K562 (cell line): ENCODE measurements at regions not wholly inside any gene's neighbourhood (a gene's known extent, or its start where the extent isn't known, plus 50 kb on each side); places are given as distances from the start of the nearest gene placed in this dataset.

Experiments used
- ATAC-seq: fragments of 200-7000 bp; cut with Tn5 transposase; 3 replicates; pipeline ENCODE4 v1.9.1; 2020; ENCODE audit warnings: moderate library complexity
- BruUV-seq: library from RNA; stranded (reverse); fragments of 400-500 nt; replicated peaks from 2 replicates; lab custom pipeline; 2021; lab: Mats Ljungman, UMichigan
- CTCF ChIA-PET: fragments of 300-600 bp; formaldehyde crosslinking; extraction: SDS; loops from one replicate; lab custom pipeline; 2021; ENCODE audit warnings: low intra/inter-chr PET ratio; lab: Yijun Ruan, JAX
- POLR2A ChIA-PET: fragments of 300-600, 350-650 bp; sonication (Branson Sonifier 250); formaldehyde crosslinking; extraction: SDS; loops from one replicate; lab custom pipeline; 2021; ENCODE audit warnings: antibody characterized with exemption, inconsistent platforms; lab: Yijun Ruan, JAX
- DNase-seq, 4 experiments: peaks; one replicate each; pipeline versions ENCODE4 v3.0.0 to v3.0.0-alpha.2; 2011 to 2018; ENCODE audit warnings: low spot score in 3 of 4, mixed read lengths in 3 of 4; ENCODE audit errors: extremely low read depth in 1 of 4
- FAIRE-seq: peaks from 2 replicates; lab custom pipeline; 2011; peaks lifted over from hg19 to GRCh38; lab: Jason Lieb, UNC
- H2AFZ ChIP-seq: 2 replicates; pipeline ENCODE4 v1.6.0; 2011; ENCODE audit warnings: low read depth, low read length, control low read depth, inconsistent platforms
- H3K27ac ChIP-seq: fragments of 200-600 bp; 3 replicates; pipeline ENCODE4 v1.8.0; 2011; ENCODE audit warnings: low read depth, mild to moderate bottlenecking, control low read depth, inconsistent platforms, low read length, moderate library complexity, mixed read lengths; ENCODE audit errors: extremely low read depth
- H3K27me3 ChIP-seq, 2 experiments: fragments of 300-600 bp in 1 of 2; 2 replicates in 1 of 2; 3 replicates in 1 of 2; pipeline versions ENCODE4 v1.6.0 to v1.8.0; 2011; ENCODE audit warnings: inconsistent platforms in 2 of 2, low read length in 2 of 2, mild to moderate bottlenecking in 1 of 2, mixed read lengths in 1 of 2, moderate library complexity in 1 of 2; ENCODE audit not compliant: control insufficient read depth in 2 of 2, insufficient read depth in 2 of 2
- H3K36me3 ChIP-seq: fragments of 300-600 bp; 3 replicates; pipeline ENCODE4 v1.8.0; 2011; ENCODE audit warnings: mild to moderate bottlenecking, low read length, inconsistent platforms; ENCODE audit not compliant: control insufficient read depth, insufficient read depth
- H3K4me1 ChIP-seq, 2 experiments: fragments of 200-600 bp in 1 of 2; replicated peaks in 1 of 2; 2 replicates in 1 of 2; 3 replicates in 1 of 2; pipeline versions ENCODE4 v1.5.1 to v1.8.0; 2011; ENCODE audit warnings: inconsistent platforms in 2 of 2, low read length in 2 of 2, mild to moderate bottlenecking in 1 of 2, mixed read lengths in 1 of 2, moderate library complexity in 1 of 2; ENCODE audit not compliant: control insufficient read depth in 2 of 2, insufficient read depth in 2 of 2
- H3K4me2 ChIP-seq: 2 replicates; pipeline ENCODE4 v1.6.1; 2011; ENCODE audit warnings: low read length, control low read depth, inconsistent platforms, mixed read lengths; ENCODE audit not compliant: insufficient read depth
- H3K4me3 ChIP-seq: fragments of 200-600 bp; sonication (generic), shearing (Covaris generic); 2 replicates; pipeline ENCODE4 v1.5.1; 2016; ENCODE audit warnings: control low read depth, inconsistent platforms
- H3K79me2 ChIP-seq: fragments of 200-600 bp; 3 replicates; pipeline ENCODE4 v1.8.0; 2011; ENCODE audit warnings: low read length, inconsistent platforms; ENCODE audit not compliant: control insufficient read depth, insufficient read depth
- H3K9ac ChIP-seq, 2 experiments: 2 replicates each; pipeline versions ENCODE4 v1.6.0 to v1.6.1; 2011; ENCODE audit warnings: low read depth in 2 of 2, low read length in 2 of 2, control low read depth in 1 of 2, inconsistent platforms in 1 of 2, mild to moderate bottlenecking in 1 of 2, mixed read lengths in 1 of 2; ENCODE audit not compliant: insufficient read depth in 1 of 2
- H3K9me1 ChIP-seq: one replicate; pipeline ENCODE4 v1.6.0; 2011; ENCODE audit warnings: inconsistent platforms, mild to moderate bottlenecking, low read length, moderate library complexity; ENCODE audit not compliant: control insufficient read depth, insufficient read depth
- H3K9me3 ChIP-seq: replicated peaks from 2 replicates; pipeline ENCODE4 v1.5.1; 2011; ENCODE audit warnings: low read depth, low read length, inconsistent platforms; ENCODE audit not compliant: control insufficient read depth, insufficient read depth
- H4K20me1 ChIP-seq: replicated peaks from 2 replicates; pipeline ENCODE4 v1.6.1; 2011; ENCODE audit warnings: low read length, inconsistent platforms, mixed read lengths; ENCODE audit not compliant: control insufficient read depth, insufficient read depth
- ATF7 ChIP-seq: fragments of 450-650 bp; IDR thresholded peaks from 2 replicates; pipeline ENCODE4 v1.7.1; 2014; ENCODE audit warnings: mild to moderate bottlenecking, moderate library complexity
- BACH1 ChIP-seq: fragments of 200-800 bp; sonication (Bioruptor generic); IDR thresholded peaks from 2 replicates; pipeline ENCODE4 v1.6.1; 2016; ENCODE audit warnings: missing genetic modification characterization, missing compliant biosample characterization
- CREB1 ChIP-seq, 2 experiments: sonication (generic) in 1 of 2; formaldehyde crosslinking in 1 of 2; IDR thresholded peaks; 2 replicates each; pipeline versions ENCODE4 v1.6.1 to v1.8.0; 2012 to 2022; ENCODE audit warnings: inconsistent platforms in 1 of 2, mild to moderate bottlenecking in 1 of 2, missing genetic modification reagents in 1 of 2, moderate library complexity in 1 of 2
- DACH1 ChIP-seq: fragments of 450-650 bp; IDR thresholded peaks from 2 replicates; pipeline ENCODE4 v1.6.1; 2018; ENCODE audit not compliant: partially characterized antibody
- FOXM1 ChIP-seq, 2 experiments: fragments of 450-650 bp in 1 of 2; sonication (generic) in 1 of 2; formaldehyde crosslinking in 1 of 2; IDR thresholded peaks; 2 replicates each; pipeline versions ENCODE4 v1.6.1 to v1.9.0; 2017 to 2022; ENCODE audit warnings: low read depth in 2 of 2, mild to moderate bottlenecking in 2 of 2, missing genetic modification reagents in 1 of 2, moderate library complexity in 1 of 2
- HOXB6 ChIP-seq: fragments of 250-450 bp; sonication (Bioruptor Pico); IDR thresholded peaks from 2 replicates; pipeline ENCODE4 v1.5.1; 2022; ENCODE audit warnings: mild to moderate bottlenecking, borderline replicate concordance
- KDM2B ChIP-seq: fragments of 250-450 bp; sonication (Bioruptor Pico); IDR thresholded peaks from 2 replicates; pipeline ENCODE4 v1.8.0; 2021; ENCODE audit warnings: mild to moderate bottlenecking, moderate library complexity
- POLR2H ChIP-seq: IDR thresholded peaks from 2 replicates; pipeline ENCODE4 v1.6.1; 2016; ENCODE audit warnings: missing genetic modification characterization, low read depth, mild to moderate bottlenecking, control low read depth, missing compliant biosample characterization, moderate library complexity
- SUPT5H ChIP-seq: fragments of 450-650 bp; IDR thresholded peaks from 2 replicates; pipeline ENCODE4 v1.6.1; 2016
- TBL1XR1 ChIP-seq, 2 experiments: IDR thresholded peaks; 2 replicates each; pipeline ENCODE4 v1.6.1; 2012; ENCODE audit warnings: improper control_type of control experiment in 2 of 2, low read length in 2 of 2, mild to moderate bottlenecking in 1 of 2
- TRIM28 ChIP-seq: fragments of 450-650 bp; IDR thresholded peaks from 2 replicates; pipeline ENCODE4 v1.6.1; 2017
- XRCC4 ChIP-seq: IDR thresholded peaks from one replicate; pipeline ENCODE4 v1.6.1; 2011; ENCODE audit not compliant: insufficient read depth, insufficient read length; ENCODE audit errors: extremely low read depth
- ZFP30 ChIP-seq: fragments of 250-450 bp; sonication (Bioruptor Pico); IDR thresholded peaks from 2 replicates; pipeline ENCODE4 v1.8.0; 2022; ENCODE audit warnings: moderate library complexity, mild to moderate bottlenecking, inconsistent platforms, borderline replicate concordance
- ZNF280A ChIP-seq: fragments of 450-650 bp; IDR thresholded peaks from 2 replicates; pipeline ENCODE4 v1.6.1; 2018; ENCODE audit warnings: mild to moderate bottlenecking, low read depth; ENCODE audit not compliant: partially characterized antibody
- ZNF398 ChIP-seq: fragments of 250-450 bp; sonication (Bioruptor Pico); IDR thresholded peaks from 2 replicates; pipeline ENCODE4 v1.8.0; 2021; ENCODE audit warnings: moderate library complexity, mild to moderate bottlenecking, inconsistent platforms
- ZNF707 ChIP-seq: fragments of 250-450 bp; sonication (Bioruptor Pico); conservative IDR thresholded peaks from 2 replicates; pipeline ENCODE4 v1.8.0; 2022; ENCODE audit warnings: inconsistent platforms, mild to moderate bottlenecking, moderate library complexity
- WGBS: fragments of 100-300 bp; shearing (Covaris generic); methylation state at CpG from one replicate; pipeline ENCODE4 v1.1.6; 2016; ENCODE audit warnings: low coverage, mixed read lengths; ENCODE audit not compliant: insufficient coverage; ENCODE audit errors: missing lambda C conversion rate; 5-methylcytosine and 5-hydroxymethylcytosine counted together
- in situ Hi-C: fragments of 300-500 bp; cut with MboI; formaldehyde crosslinking; loops from 4 replicates; pipeline ENCODE4 v1.15.0; 2018; ENCODE audit warnings: inconsistent platforms, mixed read lengths
- intact Hi-C: fragments of 100-400 bp; cut with micrococcal nuclease; formaldehyde crosslinking; loops from 2 replicates; pipeline ENCODE4 v1.14.2; 2022
- TF ChIP-seq, protein P1 (sequence below): fragments of 150-350 bp; conservative IDR thresholded peaks from 2 replicates; pipeline ENCODE4 v1.6.1; 2014; ENCODE audit warnings: low read length

GRCh38 chr12:90481748-90482147 lies 473.2 kb downstream of the CCER1 start:
- in situ Hi-C loops, result no loop called here
- H4K20me1 ChIP-seq, result no peaks in the 10 kb centered on the region
- H3K4me3 ChIP-seq, result no peak overlapping the region
- WGBS, result 8% methylated on average over 1 of the region's 1 CpG
- no peaks in the 10 kb centered on the region for H3K27me3 ChIP-seq
- H3K79me2 ChIP-seq, result no peaks in the 10 kb centered on the region
- no peak overlapping the region for H2AFZ ChIP-seq
- POLR2A ChIA-PET, result no interaction called here
- DNase-seq (no peak), ATAC-seq (no peak), FAIRE-seq (no peak)
- CTCF ChIA-PET, result no interaction called here
- no peaks in the 10 kb centered on the region for H3K9me3 ChIP-seq
- intact Hi-C loops, result no loop called here
- no peak overlapping the region for H3K9ac ChIP-seq
- BruUV-seq, result no TSS peak
- H3K36me3 ChIP-seq, result no peaks in the 10 kb centered on the region
- H3K9me1 ChIP-seq, result no peaks in the 10 kb centered on the region
- no peaks in the 10 kb centered on the region for H3K4me1 ChIP-seq
- no peak overlapping the region for H3K4me2 ChIP-seq
- H3K27ac ChIP-seq, result no peak overlapping the region
- no peak for TF ChIP-seq SUPT5H
- no peak for TF ChIP-seq CREB1 (IDR thresholded peaks at IDR 0.05)
- no peak for TF ChIP-seq CREB1 (CRISPR knock-in tag; IDR thresholded peaks at IDR 0.05)
- no peak for TF ChIP-seq BACH1 (tag)
- no peak for TF ChIP-seq ZFP30 (CRISPR knock-in tag)
- no peak for TF ChIP-seq FOXM1 (IDR thresholded peaks at IDR 0.05; ENCODE audit: low read depth)
- no peak for TF ChIP-seq FOXM1 (CRISPR knock-in tag; IDR thresholded peaks at IDR 0.05; ENCODE audit: low read depth)
- no peak for TF ChIP-seq DACH1
- TF ChIP-seq KDM2B (CRISPR knock-in tag), result no peak
- TF ChIP-seq XRCC4, result no peak
- no peak for TF ChIP-seq TRIM28
- TF ChIP-seq POLR2H (tag), result no peak
- TF ChIP-seq, protein P1, sequence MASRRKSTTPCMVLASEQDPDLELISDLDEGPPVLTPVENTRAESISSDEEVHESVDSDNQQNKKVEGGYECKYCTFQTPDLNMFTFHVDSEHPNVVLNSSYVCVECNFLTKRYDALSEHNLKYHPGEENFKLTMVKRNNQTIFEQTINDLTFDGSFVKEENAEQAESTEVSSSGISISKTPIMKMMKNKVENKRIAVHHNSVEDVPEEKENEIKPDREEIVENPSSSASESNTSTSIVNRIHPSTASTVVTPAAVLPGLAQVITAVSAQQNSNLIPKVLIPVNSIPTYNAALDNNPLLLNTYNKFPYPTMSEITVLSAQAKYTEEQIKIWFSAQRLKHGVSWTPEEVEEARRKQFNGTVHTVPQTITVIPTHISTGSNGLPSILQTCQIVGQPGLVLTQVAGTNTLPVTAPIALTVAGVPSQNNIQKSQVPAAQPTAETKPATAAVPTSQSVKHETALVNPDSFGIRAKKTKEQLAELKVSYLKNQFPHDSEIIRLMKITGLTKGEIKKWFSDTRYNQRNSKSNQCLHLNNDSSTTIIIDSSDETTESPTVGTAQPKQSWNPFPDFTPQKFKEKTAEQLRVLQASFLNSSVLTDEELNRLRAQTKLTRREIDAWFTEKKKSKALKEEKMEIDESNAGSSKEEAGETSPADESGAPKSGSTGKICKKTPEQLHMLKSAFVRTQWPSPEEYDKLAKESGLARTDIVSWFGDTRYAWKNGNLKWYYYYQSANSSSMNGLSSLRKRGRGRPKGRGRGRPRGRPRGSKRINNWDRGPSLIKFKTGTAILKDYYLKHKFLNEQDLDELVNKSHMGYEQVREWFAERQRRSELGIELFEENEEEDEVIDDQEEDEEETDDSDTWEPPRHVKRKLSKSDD, result no peak
- TF ChIP-seq ZNF707 (CRISPR knock-in tag), result no peak
- no peak for TF ChIP-seq ZNF280A
- no peak for TF ChIP-seq ZNF398 (CRISPR knock-in tag)
- no peak for TF ChIP-seq ATF7
- no peak for TF ChIP-seq TBL1XR1 (IDR thresholded peaks at IDR 0.05; ENCODE audit: low read length in 2 of 2)
- no peak for TF ChIP-seq HOXB6 (CRISPR knock-in tag)
